K562 (cell line): ENCODE measurements at regions not wholly inside any gene's neighbourhood (a gene's known extent, or its start where the extent isn't known, plus 50 kb on each side); places are given as distances from the start of the nearest gene placed in this dataset.

Experiments
- CHD1 ChIP-seq: fragments of 200-600 bp; sonication (generic); IDR thresholded peaks from one replicate; pipeline ENCODE4 v1.6.1; 2012; ENCODE audit warnings: mild to moderate bottlenecking, moderate library complexity, low read length, inconsistent platforms
- CREB1 ChIP-seq, 2 experiments: sonication (generic) in 1 of 2; formaldehyde crosslinking in 1 of 2; IDR thresholded peaks; 2 replicates each; pipeline versions ENCODE4 v1.6.1 to v1.8.0; 2012 to 2022; ENCODE audit warnings: inconsistent platforms in 1 of 2, mild to moderate bottlenecking in 1 of 2, missing genetic modification reagents in 1 of 2, moderate library complexity in 1 of 2
- DPF2 ChIP-seq: fragments of 450-650 bp; IDR thresholded peaks from 2 replicates; pipeline ENCODE4 v1.6.1; 2016
- E2F1 ChIP-seq: sonication (generic); formaldehyde crosslinking; IDR thresholded peaks from 2 replicates; pipeline ENCODE4 v1.8.1; 2023; ENCODE audit warnings: mild to moderate bottlenecking, missing genetic modification reagents, moderate library complexity
- HNRNPH1 ChIP-seq: fragments of 200-400 bp; formaldehyde crosslinking; optimal IDR thresholded peaks from 2 replicates; pipeline ENCODE3; 2017; ENCODE audit warnings: low read depth, mild to moderate bottlenecking, low read length, moderate library complexity
- POLR2A ChIP-seq: fragments of 450-650 bp; conservative IDR thresholded peaks from 2 replicates; pipeline ENCODE4 v1.6.1; 2016
- SMC3 ChIP-seq: conservative IDR thresholded peaks from 2 replicates; pipeline ENCODE4 v1.6.1; 2011; ENCODE audit warnings: low read depth, low read length, improper control_type of control experiment; ENCODE audit not compliant: insufficient read depth
- TEAD2 ChIP-seq: fragments of 450-650 bp; IDR thresholded peaks from 2 replicates; pipeline ENCODE4 v1.6.1; 2016; ENCODE audit warnings: missing genetic modification characterization, control low read depth, missing compliant biosample characterization
- YY1 ChIP-seq, 3 experiments: IDR thresholded peaks; 2 replicates each; pipeline ENCODE4 v1.6.1; 2011; ENCODE audit warnings: low read length in 2 of 3, mild to moderate bottlenecking in 2 of 3, moderate library complexity in 2 of 3, borderline replicate concordance in 1 of 3, control low read depth in 1 of 3, low read depth in 1 of 3; ENCODE audit not compliant: insufficient read depth in 3 of 3, insufficient replicate concordance in 2 of 3, control insufficient read depth in 1 of 3, insufficient read length in 1 of 3; ENCODE audit errors: extremely low read depth in 1 of 3
- ZFPM2 ChIP-seq: fragments of 250-450 bp; sonication (Bioruptor Pico); IDR thresholded peaks from 2 replicates; pipeline ENCODE4 v1.5.1; 2022; ENCODE audit warnings: mild to moderate bottlenecking
- ZNF589 ChIP-seq: fragments of 200-800 bp; sonication (Bioruptor generic); IDR thresholded peaks from 2 replicates; pipeline ENCODE4 v1.6.1; 2016; ENCODE audit warnings: low read depth, missing genetic modification characterization, missing compliant biosample characterization
- TF ChIP-seq, protein P1 (sequence below), 2 experiments: fragments of 450-650 bp; formaldehyde crosslinking in 1 of 2; IDR thresholded peaks; 2 replicates each; pipeline versions ENCODE4 v1.4.0 to v1.6.1; 2014 to 2020; ENCODE audit warnings: mild to moderate bottlenecking in 2 of 2, borderline replicate concordance in 1 of 2, low read depth in 1 of 2
- TF ChIP-seq, protein P2 (sequence below): fragments of 450-650 bp; IDR thresholded peaks from 2 replicates; pipeline ENCODE4 v1.6.1; 2017; ENCODE audit warnings: mild to moderate bottlenecking, moderate library complexity

DNA sequence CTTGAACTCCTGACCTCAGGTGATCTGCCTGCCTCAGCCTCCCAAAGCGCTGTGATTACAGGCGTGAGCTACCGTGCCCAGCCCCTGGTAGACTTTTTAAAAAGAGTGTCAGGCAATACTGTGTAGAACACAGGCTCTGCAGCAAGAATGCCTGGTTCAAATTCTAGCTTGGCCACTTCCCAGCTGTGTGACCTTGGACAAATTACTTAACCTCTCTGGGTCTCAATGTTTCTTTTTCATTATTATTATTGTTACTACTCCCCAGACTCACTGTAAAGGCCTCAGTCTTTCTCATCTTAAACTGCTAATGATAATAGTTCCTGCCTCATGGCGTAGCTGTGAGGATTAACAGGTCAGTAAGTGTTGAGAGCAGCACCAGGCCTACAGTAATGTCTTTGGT, 114.3 kb downstream of the LITAF start:
- TF ChIP-seq E2F1 (CRISPR knock-in tag): no peak
- TF ChIP-seq, protein P1, sequence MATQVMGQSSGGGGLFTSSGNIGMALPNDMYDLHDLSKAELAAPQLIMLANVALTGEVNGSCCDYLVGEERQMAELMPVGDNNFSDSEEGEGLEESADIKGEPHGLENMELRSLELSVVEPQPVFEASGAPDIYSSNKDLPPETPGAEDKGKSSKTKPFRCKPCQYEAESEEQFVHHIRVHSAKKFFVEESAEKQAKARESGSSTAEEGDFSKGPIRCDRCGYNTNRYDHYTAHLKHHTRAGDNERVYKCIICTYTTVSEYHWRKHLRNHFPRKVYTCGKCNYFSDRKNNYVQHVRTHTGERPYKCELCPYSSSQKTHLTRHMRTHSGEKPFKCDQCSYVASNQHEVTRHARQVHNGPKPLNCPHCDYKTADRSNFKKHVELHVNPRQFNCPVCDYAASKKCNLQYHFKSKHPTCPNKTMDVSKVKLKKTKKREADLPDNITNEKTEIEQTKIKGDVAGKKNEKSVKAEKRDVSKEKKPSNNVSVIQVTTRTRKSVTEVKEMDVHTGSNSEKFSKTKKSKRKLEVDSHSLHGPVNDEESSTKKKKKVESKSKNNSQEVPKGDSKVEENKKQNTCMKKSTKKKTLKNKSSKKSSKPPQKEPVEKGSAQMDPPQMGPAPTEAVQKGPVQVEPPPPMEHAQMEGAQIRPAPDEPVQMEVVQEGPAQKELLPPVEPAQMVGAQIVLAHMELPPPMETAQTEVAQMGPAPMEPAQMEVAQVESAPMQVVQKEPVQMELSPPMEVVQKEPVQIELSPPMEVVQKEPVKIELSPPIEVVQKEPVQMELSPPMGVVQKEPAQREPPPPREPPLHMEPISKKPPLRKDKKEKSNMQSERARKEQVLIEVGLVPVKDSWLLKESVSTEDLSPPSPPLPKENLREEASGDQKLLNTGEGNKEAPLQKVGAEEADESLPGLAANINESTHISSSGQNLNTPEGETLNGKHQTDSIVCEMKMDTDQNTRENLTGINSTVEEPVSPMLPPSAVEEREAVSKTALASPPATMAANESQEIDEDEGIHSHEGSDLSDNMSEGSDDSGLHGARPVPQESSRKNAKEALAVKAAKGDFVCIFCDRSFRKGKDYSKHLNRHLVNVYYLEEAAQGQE (IDR thresholded peaks at IDR 0.05; ENCODE audit: borderline replicate concordance): no peak
- TF ChIP-seq, protein P1 (CRISPR knock-in tag; IDR thresholded peaks at IDR 0.05; ENCODE audit: low read depth): no peak
- no peak for TF ChIP-seq YY1 (IDR thresholded peaks at IDR 0.05; ENCODE audit: borderline replicate concordance in 1 of 3, control insufficient read depth in 1 of 3, extremely low read depth in 1 of 3, insufficient read depth in 3 of 3, insufficient read length in 1 of 3, insufficient replicate concordance in 2 of 3, low read depth in 1 of 3, low read length in 2 of 3)
- TF ChIP-seq DPF2: no peak
- no peak for TF ChIP-seq SMC3
- no peak for TF ChIP-seq ZFPM2 (CRISPR knock-in tag)
- TF ChIP-seq ZNF589 (CRISPR knock-in tag): no peak
- no peak for TF ChIP-seq HNRNPH1
- TF ChIP-seq, protein P2, sequence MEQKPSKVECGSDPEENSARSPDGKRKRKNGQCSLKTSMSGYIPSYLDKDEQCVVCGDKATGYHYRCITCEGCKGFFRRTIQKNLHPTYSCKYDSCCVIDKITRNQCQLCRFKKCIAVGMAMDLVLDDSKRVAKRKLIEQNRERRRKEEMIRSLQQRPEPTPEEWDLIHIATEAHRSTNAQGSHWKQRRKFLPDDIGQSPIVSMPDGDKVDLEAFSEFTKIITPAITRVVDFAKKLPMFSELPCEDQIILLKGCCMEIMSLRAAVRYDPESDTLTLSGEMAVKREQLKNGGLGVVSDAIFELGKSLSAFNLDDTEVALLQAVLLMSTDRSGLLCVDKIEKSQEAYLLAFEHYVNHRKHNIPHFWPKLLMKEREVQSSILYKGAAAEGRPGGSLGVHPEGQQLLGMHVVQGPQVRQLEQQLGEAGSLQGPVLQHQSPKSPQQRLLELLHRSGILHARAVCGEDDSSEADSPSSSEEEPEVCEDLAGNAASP: no peak
- no peak for TF ChIP-seq CREB1 (IDR thresholded peaks at IDR 0.05)
- no peak for TF ChIP-seq CREB1 (CRISPR knock-in tag; IDR thresholded peaks at IDR 0.05)
- no peak for TF ChIP-seq TEAD2 (tag)
- TF ChIP-seq POLR2A: no peak
- no peak for TF ChIP-seq CHD1
